ENCODE measurements at regions not wholly inside any gene's neighbourhood (a gene's known extent, or its start where the extent isn't known, plus 50 kb on each side); places are given as distances from the start of the nearest gene placed in this dataset.

DNA sequence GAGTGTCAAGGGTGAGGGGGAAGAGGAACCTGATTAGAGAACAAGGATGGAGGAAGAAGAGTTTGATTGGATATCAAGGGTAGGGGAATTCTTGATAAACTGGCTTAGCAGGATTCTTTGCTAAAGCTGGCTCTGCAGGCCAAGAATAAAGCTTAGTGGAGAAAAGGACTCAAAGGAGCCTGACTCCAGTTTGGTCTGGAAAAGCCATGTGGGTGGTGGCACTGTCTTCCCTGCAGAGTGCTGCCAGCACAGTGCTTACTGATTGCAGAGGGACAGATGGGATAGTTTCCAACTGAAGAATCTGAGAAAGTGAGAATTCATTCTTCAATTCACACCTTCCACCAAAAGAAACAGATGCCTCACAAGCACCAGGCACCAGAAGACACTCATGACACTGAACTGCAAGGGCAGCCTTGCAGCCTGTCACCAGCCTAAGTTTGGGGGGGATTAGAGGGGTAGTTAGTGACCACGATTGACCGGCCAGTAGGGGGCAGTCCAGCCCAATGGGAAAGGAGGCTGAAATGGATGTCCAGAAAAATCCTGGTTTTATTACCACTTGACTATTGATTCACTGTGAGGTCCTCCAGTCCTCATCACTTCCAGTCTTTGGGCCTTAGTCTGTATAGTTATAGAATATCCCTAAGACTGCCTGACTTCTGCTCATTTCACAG lies 334.5 kb downstream of the SMAD2 start:
- peak; percentile 20 for DNase-seq (ENCODE audit: low spot score)

DNA sequence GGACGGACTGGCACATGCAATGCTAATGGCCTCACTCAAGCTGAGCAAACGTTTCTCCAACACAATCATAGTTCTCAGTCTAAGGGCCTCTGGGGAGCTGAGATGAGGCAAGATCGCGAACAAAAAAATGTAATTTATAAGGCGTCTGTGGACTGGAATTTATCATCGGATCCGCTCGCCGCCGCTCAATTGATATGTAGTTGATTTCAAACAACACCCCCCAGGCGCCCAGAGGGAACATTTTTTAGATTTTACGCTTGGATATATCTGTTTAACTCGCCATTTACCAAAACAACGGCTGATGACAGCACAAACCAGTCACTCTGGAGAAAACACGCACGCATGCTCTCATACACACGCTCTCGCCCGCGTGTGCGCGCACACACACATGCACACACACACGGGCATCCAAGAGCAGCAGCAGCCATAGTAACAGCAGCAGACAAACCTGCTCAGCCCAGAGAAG lies 335.8 kb downstream of the SMAD2 start:
- DNase-seq (ENCODE audit: low spot score): no peak

DNA sequence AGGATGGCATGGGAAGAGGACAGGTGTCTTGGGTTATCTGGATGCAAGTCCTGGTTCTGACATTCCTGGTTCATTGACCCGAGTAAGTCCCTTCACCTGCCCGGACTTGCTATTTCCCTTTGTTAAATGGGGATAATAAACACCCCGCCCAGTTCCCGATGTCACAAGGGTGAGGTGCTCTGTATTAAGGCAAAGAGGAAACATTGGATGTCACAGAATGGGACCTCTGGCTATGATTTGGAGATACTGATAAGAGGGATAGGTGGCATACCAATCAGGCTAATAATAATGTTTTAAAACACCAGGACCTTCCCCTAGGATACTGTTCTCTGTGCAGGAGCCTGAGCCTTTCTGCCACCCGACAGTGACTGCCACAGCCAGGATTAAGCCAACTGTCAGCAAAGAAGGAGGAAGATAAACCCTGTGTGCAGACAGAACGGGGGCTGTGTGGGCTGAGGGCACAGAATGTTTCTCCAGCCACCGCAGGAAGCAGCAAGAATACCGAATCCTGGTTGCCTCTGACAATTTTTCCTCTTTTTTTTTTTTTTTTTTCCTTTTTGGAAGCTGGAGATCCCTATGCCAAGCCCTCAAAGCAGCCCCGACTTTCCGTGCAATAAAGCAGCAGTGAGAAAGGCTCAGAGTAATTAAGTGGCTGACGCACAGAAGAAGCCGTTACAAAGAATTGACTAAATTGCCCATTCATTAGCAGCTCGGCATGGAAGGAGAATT lies 336.6 kb downstream of the SMAD2 start:
- DNase-seq (ENCODE audit: low spot score): no peak

DNA sequence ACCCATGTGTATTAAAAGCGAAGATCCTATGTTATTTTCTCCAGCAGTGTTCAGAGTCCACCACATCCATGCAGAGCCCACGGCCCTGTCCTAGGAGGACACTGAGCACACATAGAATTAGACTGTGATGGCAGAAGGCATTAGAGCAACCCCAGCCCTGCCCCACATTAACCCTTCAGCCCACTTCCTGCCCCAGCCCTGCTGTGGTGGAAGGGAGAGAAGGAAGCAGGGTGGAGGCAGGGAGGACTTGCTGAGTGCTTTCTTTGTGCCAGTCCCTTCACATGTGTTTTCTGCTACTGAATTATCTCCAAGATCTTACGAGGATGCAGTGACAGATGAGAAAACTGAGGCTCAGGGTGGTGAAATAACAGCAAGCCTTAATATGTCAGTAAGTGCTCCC lies 339.0 kb downstream of the SMAD2 start:
- no peak for DNase-seq (ENCODE audit: low spot score)

DNA sequence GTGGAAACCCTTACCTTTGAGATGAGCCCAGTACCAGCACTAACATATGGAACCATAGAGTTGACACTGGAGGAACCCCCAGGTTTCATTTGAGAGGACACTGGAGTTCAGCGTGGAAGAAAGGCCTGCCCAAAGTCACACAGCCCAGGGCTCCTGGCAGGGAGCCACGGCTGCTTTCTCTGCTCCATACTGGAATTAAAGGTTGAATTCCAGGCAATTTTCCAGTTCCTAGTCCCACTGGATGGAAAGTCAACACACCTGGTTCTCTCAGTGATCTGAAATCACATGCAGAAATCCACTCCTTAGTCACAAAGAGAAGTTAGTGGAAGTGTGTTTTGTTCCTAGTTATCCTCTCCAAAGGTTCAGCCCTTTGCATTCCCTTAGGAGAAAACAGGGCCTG lies 336.1 kb upstream of the SKOR2 start:
- DNase-seq (ENCODE audit: low spot score): no peak

DNA sequence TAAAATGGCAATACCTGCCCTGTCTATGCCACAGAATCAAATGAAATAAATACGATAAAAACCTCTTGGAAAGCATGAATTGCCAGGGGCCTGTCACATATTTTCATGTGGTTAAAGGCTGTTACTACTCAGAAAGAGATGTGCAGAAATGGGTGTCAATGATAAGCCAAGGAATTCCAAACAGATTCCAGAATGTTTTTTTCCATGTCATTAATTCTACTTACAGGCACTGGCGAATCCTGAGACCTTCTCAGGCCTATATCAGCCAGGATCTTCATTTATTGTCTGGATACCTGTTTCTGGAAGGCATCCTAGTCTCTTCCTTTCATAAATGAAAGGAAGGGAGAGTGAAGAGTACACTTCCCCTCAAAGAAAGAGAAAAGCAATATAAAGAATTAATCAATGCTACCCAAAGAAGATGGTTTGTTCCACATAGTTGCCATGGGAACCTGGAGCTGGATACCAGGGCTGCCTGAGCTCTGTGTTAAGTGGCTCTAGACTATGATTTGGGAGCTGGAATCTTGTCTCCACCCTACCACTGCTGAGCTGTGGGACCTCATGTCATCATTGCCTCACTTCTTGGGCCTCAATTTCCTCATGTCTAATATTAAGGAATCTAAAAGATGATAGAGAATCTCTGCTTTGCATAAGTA lies 335.1 kb upstream of the SKOR2 start:
- no peak for DNase-seq (ENCODE audit: low spot score)

DNA sequence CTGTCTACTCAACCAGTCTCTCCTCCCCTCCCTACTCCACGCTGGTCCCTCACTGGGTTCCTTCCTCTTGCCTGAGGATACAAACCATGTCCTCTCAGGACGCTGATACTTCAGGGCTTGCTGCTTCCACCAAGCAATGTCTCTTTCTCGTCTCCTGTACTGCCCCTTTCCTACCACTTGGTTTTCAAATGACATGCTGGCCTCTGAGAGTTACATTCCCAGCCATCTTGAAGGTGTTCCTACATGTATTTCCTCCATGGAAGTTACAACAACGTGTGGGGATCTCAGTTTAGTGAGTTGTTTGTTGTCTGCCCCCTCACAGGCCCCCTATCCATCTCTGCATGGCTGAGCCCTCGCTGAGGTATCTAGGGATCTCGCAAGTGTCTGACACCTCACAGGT lies 334.5 kb upstream of the SKOR2 start:
- no peak for DNase-seq (ENCODE audit: low spot score)

DNA sequence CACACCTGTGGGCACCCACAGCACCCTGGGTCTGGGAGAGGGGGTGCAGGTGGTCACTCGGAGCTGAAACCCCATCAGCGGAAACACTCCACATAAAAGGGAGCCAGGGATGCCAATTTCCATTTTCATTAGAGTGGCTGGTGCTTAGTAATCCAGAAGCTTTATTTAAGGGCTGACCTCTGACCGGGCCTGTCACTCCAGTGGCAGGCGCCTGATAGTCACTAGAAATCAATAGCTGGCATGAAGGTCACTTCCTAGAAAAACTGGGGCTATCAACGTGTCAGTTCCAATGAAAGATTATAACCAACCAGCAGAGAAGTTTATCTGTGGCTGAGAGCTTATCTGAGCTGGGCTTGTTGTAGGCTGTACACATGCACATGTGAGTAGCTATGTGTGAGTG lies 333.7 kb upstream of the SKOR2 start:
- no peak for DNase-seq (ENCODE audit: low spot score)

DNA sequence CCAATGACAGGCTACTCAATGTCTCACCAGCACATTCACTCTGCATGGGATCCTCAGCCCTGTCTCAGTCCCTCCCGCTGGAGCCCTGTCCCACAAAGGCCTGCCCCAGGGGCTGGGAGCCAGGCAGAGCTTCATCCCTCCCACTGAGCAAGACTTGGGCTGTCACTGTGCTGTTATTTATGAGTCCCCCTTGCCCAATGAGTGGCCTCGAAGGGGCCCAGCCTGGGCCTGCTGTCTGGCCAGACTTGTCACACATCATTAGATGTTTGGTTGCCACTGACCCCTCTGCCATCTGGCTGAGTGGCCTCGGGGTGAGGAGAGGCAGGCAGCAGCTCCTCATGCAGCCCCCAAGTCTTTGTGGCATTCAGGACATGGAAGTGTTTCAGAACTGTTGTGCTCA lies 330.6 kb upstream of the SKOR2 start:
- no peak for DNase-seq (ENCODE audit: low spot score)

DNA sequence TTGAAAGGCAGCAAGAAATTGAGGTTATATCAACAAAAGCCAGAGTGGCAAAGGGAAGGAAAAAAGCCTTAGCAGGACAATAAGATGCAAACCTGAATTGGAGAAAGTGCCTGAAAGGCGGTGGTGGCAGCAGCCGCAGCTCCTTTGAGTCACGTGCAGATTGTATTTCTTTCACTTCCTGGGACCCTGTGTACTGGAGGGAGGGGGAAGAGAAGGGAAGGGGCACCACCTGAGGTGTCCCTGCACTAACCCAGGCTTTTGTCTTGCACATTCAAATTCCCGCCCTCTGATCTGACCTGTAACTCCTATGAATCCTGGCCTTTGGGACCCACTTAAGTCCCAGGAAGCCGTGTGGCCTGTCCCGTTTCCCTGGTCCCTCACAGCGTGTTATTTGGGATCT lies 326.1 kb upstream of the SKOR2 start:
- DNase-seq (ENCODE audit: low spot score): no peak

DNA sequence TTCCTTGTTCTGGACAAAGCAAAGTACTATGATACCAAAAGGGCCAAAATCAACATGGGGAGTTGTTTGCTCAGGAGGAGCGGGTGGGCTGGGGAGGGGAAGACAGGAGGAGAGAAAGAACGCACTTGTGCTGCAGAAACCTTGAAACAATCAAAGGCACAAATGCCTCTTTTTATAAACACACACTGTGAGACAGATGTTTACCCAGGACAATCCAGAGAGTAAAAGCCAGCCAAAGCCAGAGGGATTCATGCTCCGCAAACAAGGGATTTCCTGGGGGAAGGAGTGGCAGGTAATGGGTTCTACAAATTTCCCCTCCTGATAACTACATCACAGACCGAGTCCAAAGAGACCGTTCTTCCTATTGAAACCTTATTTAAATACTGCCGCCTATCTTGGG lies 323.5 kb upstream of the SKOR2 start:
- DNase-seq (ENCODE audit: low spot score): no peak

DNA sequence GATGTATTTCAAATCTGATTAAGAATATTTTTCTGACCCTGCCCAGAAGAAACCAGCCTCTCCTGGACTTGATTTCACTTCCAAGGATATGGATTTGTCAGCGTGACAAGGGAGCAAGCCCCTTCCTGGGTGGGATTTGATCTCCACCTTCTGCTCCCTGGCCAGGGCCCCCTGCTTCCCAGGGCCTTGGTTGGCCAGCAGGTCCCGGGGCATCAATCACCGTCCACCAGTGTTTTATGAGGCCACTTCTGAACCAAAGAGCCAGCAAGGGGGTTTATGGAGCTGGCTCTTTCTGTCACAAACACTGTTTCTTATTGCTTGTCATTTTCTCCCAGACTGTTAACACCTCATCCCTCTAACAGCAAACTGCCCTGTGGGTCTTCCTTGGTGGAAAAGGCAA lies 320.5 kb upstream of the SKOR2 start:
- DNase-seq (ENCODE audit: low spot score): no peak

DNA sequence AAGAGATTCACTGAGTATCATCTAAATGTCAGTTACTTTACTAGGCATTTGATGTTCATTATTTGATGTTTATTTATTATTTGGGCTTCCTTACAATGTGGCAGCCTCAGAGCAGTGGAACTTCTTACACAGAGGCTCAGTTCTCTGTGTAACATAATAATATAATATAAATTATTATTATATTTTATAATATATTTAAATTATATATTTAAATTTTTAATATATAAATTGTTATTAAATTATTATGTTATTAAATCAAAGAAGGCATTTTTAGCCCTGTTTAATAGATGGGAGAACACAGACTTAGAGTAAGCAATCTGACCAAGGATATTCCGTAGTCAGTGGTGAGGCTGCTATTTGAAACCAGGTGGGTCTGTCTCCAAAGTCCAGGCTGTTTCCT lies 315.3 kb upstream of the SKOR2 start:
- DNase-seq (ENCODE audit: low spot score): no peak

DNA sequence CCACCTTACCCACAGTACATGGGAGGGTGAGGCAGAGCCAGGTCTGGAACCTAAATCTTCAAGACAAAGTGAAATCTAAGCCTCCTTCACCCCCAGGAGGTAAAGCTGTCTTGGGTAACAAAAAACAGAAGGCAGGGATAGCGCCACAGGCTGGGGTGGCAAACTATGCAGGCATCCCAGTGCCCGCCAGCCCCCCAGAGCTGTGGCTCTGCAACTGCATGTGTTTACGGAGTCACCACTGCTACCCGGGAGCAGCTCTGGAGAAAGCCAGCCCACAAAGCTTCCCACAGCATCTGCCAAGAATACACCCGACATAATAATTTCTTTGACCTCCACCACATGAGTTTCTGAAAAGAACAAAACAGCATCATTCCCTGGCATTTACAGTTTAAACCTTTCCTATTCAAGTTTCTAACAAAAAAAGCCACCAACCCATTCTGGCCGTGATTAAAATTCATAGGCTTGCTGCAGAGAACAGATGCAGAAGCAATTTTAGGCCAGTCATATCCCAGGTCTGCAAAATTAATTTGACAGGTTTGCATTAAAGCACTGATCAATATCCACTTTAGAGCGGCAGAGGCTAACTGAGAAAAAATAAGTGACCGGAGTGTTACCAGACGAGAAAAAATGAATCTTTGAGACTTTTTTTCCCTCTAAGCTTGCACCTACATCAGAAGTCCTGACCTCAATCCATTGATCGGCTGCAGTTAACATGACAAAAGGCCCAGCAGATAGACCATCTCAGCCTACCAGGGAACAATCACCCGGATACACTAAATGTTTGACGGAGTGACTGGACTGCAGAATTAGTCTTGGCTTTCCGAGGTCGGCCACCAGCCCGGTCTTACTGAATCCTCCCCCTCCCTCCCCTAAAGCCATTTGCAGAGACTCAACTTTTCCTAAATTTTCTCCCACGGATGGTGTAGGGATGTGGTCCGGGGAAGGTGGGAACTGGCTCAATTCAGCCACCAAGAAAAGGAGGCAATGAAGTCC lies 309.6 kb upstream of the SKOR2 start:
- DNase-seq (ENCODE audit: low spot score): no peak

DNA sequence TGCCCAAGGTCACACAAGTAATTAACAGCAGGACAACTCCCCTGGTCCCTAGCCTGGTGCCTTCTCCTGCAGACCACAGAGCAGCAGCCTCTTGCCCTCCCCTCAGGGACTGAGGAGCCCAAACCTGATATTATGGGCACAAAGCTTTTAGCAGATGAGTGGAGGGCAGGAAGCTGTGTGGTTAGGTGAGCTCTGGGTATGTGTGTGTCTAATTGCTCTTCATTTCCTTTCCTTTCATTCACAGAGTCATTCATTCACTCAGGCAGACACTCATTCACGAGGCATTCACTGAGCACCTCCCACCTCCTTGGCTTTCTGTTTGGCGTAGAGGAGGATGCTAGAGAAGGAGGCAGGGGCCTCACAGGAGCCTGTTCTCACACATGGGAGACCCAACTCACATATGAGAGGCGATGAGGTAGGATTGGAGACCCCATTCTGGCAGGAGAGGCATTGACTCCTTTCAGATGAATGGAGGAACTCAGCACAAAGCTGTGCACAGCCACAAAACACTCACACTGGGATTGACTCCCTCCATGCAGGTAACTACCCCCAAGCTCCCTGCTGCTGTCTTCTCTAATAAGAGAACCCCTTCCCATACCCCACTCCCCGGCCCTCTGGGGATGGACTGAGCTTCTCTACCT lies 306.8 kb upstream of the SKOR2 start:
- DNase-seq (ENCODE audit: low spot score): no peak

DNA sequence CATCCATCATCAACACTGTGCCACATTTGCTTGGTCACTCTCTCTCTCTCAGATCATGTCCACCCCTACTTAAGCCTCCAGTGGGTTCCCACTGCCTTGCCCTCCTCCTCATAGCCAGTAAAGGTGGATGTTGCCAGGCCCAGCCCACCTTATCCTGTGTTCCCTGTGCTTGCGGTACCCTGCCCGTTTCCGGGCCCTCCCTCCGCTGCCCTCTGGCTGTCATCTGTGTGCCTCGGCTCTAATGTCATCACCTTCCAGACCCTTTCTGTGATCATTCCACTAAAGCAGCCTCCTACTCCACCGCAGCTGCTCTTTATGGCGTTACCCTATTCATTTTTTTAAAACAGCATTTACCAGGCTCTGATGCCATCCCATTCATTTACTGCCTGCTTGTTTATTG lies 305.7 kb upstream of the SKOR2 start:
- DNase-seq (ENCODE audit: low spot score): no peak

DNA sequence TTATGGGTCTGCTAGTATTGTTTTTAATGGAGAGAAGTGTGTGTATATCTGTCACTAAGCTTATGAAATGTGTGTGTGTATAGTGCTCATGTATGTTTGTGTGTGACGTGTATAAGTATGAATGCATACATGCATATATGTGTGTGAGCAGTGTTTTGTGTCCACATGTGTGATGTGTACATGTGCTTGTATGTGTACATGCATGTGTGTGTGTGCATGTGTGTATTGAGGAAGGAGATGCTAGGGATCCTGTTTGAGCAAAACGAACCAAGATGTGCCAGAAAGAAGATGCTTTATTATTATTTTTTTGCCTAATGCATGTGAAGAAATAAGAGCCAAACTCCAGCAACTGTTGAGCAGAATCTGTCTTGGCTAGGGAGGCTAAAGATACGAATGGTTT lies 301.3 kb upstream of the SKOR2 start:
- no peak for DNase-seq (ENCODE audit: low spot score)

DNA sequence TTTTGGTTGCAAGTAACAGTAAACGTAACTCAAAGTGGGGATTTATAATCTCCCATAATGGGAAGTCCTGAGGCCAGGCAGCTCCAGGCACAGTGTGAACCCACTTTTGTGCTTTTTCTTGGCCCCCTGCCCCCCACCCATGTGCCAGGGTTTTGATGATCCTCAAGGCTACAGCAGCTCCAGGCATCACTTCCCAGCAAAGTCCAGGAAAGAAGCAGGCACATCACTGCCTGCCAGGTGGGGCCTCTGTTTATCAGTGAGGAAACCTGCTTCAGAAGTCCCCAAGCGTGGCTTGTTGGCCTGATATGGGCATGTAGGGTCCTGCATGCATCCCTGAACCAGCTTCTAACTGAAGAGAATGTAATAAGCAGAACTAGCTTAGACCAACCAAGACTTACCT lies 299.2 kb upstream of the SKOR2 start:
- no peak for DNase-seq (ENCODE audit: low spot score)

DNA sequence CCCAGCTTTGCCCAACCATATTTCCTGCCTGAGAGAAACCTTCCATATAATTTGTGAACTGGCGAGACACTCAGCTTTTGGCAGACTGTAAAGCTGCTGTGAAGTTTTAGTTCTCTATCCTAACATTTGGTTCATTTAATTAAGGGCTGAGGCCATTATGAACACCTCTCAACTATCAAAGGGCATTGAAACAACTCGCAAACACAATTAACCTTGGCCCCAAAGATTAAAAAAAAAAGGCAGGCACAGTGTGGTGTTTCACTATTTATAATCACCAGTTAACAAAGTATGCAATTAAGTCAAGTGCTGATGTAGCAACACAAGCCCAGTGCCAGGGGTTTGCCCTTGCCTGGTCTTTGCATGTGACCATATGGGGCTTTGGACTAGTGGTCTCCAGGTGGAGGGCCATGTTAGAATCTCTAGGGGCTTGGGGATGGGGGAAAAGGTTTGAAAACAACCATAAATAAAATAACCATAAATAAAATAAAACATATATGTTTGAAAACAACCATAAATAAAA lies 297.6 kb upstream of the SKOR2 start:
- no peak for DNase-seq (ENCODE audit: low spot score)

DNA sequence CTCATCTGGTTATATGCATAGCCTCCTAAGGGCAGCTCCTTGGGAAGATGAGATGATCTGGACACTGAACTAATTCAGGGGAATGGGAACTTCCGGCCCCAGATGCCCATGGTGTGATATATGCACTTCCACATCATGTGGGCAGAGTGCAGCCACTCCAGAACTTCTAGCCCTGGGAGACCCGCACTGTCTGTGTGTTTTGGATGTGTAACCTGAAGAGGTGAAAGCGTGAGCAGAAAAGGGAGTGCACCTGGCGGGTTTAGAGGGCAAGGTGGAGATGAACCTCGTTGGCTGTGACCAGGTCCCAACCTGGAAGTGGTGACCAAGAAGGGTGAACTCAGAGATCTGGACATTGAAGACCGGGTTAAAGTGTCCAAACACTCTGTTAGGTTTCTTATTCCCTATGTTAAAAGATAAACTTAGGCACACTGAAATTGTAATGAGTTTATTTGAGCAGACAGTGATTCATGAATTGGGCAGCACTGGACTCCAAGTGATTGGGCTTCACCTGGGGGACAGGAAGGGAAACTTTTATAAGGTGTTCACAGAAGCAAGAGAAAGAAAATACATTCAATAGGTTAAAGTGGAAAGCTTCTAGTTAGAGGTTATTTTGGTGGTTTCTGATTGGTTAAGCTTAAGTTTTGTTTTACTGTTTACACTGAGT lies 296.2 kb upstream of the SKOR2 start:
- no peak for DNase-seq (ENCODE audit: low spot score)

DNA sequence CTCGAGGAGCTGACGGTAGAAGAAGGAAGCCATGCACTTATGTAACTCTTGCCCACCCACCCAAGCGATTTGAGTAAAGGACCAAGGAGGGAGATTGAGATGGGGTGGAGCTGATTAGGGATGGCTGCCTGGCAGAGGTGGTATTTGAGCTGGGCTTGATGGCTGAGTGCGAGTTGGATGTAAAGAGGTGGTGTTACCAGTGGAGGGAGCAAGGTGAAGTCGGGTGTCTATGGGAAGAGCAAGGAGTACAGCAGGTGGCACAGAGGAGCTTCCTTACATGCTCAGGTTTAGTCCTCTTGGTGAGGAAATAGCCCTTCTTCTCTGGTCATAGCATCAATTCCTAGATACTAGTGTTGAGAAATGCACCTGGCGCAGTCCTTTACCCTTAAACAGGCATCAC lies 294.2 kb upstream of the SKOR2 start:
- DNase-seq (ENCODE audit: low spot score): no peak
